Heart left ventricle (tissue), 16 donors: ENCODE measurements at regions not wholly inside any gene's neighbourhood (a gene's known extent, or its start where the extent isn't known, plus 50 kb on each side); places are given as distances from the start of the nearest gene placed in this dataset.
"Not testable (repeated sequence)": the region's sequence is repeated elsewhere in the genome, so short reads cannot be mapped to it uniquely, and the experiment has no call there.

ENCODE experiments used
- ATAC-seq, 4 donors: fragments of 200-7000 bp; cut with Tn5 transposase; one replicate each; pipeline ENCODE4 v1.9.1; 2020 to 2022; ENCODE audit warnings: moderate library complexity in 4 of 4, mild to moderate bottlenecking in 3 of 4, moderate number of reproducible peaks in 1 of 4
- DNase-seq, 5 donors: peaks; one replicate each; pipeline ENCODE4 v3.0.0-alpha.2; 2020
- H3K27ac ChIP-seq, 12 donors: fragments of 200-600 bp; sonication (generic) in 4 of 12; one replicate each; pipeline versions ENCODE4 v1.5.0 to v1.8.0; 2016 to 2022; ENCODE audit warnings: mild to moderate bottlenecking in 2 of 12
- H3K27me3 ChIP-seq, 9 donors: fragments of 200-600 bp; sonication (generic) in 2 of 9; one replicate each; pipeline versions ENCODE4 v1.5.1 to v1.8.0; 2016 to 2022; ENCODE audit warnings: mild to moderate bottlenecking in 3 of 9
- H3K36me3 ChIP-seq, 9 donors: fragments of 200-600 bp; sonication (generic) in 2 of 9; one replicate each; pipeline versions ENCODE4 v1.5.0 to v1.8.0; 2018 to 2022; ENCODE audit warnings: mild to moderate bottlenecking in 2 of 9
- H3K4me1 ChIP-seq, 12 donors: fragments of 200-600 bp; sonication (generic) in 4 of 12; one replicate each; pipeline versions ENCODE4 v1.5.0 to v1.8.0; 2016 to 2022; ENCODE audit warnings: mild to moderate bottlenecking in 3 of 12
- H3K4me3 ChIP-seq, 12 donors: fragments of 200-600 bp; sonication (generic) in 4 of 12; one replicate each; pipeline versions ENCODE4 v1.5.0 to v1.8.0; 2017 to 2022; ENCODE audit warnings: mild to moderate bottlenecking in 9 of 12, moderate library complexity in 4 of 12
- H3K9me3 ChIP-seq, 12 donors: fragments of 200-600 bp; sonication (generic) in 4 of 12; one replicate each; pipeline versions ENCODE4 v1.5.0 to v1.8.0; 2016 to 2022; ENCODE audit warnings: mild to moderate bottlenecking in 1 of 12
- POLR2A ChIP-seq, 2 donors: fragments of 450-650 bp; IDR thresholded peaks; one replicate each; pipeline ENCODE4 v1.6.1; 2017; ENCODE audit warnings: antibody characterized with exemption in 2 of 2, mild to moderate bottlenecking in 2 of 2, moderate library complexity in 2 of 2
- WGBS, 4 donors: extraction: QIAGEN DNeasy Blood & Tissue Kit in 2 of 4; methylation state at CpG; one replicate each; pipeline versions ENCODE4 v1.1.5 to v1.1.7; 2013 to 2018; 5-methylcytosine and 5-hydroxymethylcytosine counted together
- intact Hi-C, 10 donors: fragments of 100-400 bp; cut with DNase I; formaldehyde crosslinking; loops; one replicate each; pipeline versions ENCODE4 v1.11.1 to v1.14.2; 2022
- TF ChIP-seq, protein P1 (sequence below), 12 donors: fragments of 200-600 bp; sonication (generic) in 4 of 12; IDR thresholded peaks; one replicate each; pipeline versions ENCODE4 v1.5.0 to v1.8.0; 2018 to 2022; ENCODE audit warnings: antibody characterized with exemption in 12 of 12, mild to moderate bottlenecking in 5 of 12
- donor health status: ischemic (EF 13 %, LVEDD 7.1; RV severe dilation, severe dysfunction).
- donor health status: healthy with polysubstance abuse.
- donor health status: DM: no; HTN: yes; CAD: no.
- donor health status: DM: no; HTN: no; CAD: no.
- donor health status: ischemic (EF 25% LVEDD 6.9; RV normal size, moderate dysfunction).
- donor health status: ischemic (EF 25% LVEDD 5.7; RV mildly dilated, moderate dysfunction).
- donor health status: healthy.
- donor health status: DM: yes; HTN: yes; CAD: no.
- donor health status: ischemic (EF 35%, LVEDD 5.7; RV mildly dilated, moderate dysfunction).
- donor health status: nonischemic (EF 11% LVEDD 7.7; RV severe dilation, severe dysfunction).
- donor health status: DM: yes; HTN: yes; CAD: no.
- donor health status: PGD.
- donor health status: ischemic (EF 29% LVEDD 5.4; RV normal size, mild dysfunction).
- donor health status: nonischemic (EF 23%, LVEDD 6.1; RV moderate dilation, normal function).

DNA sequence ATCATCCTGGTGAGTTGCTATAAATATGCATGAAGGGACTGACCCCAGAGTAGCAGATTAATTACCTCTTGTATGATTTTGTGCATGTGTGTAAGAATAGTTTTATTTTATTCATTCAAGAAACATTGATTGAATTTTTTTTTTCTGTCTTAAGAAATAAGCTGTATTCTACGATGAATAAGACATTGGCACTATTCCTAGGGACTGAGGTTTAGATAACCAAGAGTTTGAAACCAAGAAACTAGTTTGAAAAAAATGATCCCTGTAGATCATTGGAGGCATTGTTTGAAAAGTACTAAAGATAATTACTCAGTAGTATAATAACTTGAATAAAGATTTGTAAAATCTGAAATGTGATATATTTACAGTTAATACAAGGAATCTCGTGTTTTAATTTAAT lies 1086.9 kb downstream of the PCDH7 start:
- no peak overlapping the region for H3K27ac ChIP-seq
- H3K4me3 ChIP-seq, result no peak overlapping the region
- H3K27me3 ChIP-seq, result no peaks in the 10 kb centered on the region
- H3K9me3 ChIP-seq, result no peaks in the 10 kb centered on the region
- no peaks in the 10 kb centered on the region for H3K36me3 ChIP-seq
- no peak for ATAC-seq
- DNase-seq, result no peak
- no peaks in the 10 kb centered on the region for H3K4me1 ChIP-seq
- intact Hi-C loops, result no loop called here
- WGBS, 4 donors, result 59 to 71% (median 64%) methylated on average over 2 of the region's 2 CpGs
- no peak for TF ChIP-seq POLR2A (IDR thresholded peaks at IDR 0.05)
- TF ChIP-seq, protein P1, sequence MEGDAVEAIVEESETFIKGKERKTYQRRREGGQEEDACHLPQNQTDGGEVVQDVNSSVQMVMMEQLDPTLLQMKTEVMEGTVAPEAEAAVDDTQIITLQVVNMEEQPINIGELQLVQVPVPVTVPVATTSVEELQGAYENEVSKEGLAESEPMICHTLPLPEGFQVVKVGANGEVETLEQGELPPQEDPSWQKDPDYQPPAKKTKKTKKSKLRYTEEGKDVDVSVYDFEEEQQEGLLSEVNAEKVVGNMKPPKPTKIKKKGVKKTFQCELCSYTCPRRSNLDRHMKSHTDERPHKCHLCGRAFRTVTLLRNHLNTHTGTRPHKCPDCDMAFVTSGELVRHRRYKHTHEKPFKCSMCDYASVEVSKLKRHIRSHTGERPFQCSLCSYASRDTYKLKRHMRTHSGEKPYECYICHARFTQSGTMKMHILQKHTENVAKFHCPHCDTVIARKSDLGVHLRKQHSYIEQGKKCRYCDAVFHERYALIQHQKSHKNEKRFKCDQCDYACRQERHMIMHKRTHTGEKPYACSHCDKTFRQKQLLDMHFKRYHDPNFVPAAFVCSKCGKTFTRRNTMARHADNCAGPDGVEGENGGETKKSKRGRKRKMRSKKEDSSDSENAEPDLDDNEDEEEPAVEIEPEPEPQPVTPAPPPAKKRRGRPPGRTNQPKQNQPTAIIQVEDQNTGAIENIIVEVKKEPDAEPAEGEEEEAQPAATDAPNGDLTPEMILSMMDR (IDR thresholded peaks at IDR 0.05), result no peak

DNA sequence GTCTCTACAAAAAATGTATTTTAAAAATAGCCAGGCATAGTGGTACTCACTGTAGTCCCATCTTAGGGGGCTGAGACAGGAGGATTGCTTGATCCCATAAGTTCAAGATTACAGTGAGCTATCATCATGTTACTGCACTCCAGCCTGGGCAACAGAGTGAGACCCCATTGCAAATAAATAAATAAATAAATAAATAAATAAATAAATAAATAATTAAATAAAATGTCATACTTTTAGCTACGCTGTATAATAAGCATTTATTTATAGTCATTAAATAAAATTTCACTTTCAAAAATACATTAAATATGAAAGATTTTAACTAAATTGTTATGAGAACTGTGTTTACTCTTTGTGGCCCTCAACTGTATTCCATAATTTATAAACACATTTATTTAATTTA lies 1124.2 kb downstream of the PCDH7 start:
- WGBS, 4 donors, result 70 to 73% (median 72%) methylated on average over 1 of the region's 1 CpG
- DNase-seq, result no peak
- TF ChIP-seq, protein P1 (IDR thresholded peaks at IDR 0.05), result no peak
- no peak for TF ChIP-seq POLR2A (IDR thresholded peaks at IDR 0.05)

DNA sequence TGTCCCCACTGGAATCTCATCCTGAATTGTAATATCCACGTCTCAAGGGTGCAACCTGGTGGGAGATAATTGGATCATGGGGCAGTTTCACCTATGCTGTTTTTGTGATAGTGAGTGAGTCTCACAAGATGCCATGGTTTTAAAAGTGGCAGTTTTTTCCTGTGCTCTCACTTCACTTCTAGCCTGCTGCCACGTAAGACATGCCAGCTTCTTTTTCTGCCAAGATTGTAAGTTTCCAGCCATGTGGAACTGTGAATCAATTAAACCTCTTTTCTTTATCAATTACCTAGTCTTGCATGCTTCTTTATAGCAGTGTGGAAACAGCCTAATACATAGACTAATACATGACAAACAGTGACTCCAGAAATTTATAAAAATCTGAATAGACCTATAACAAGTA lies 1131.8 kb downstream of the PCDH7 start:
- no peak overlapping the region for H3K4me3 ChIP-seq
- no peak for TF ChIP-seq POLR2A (IDR thresholded peaks at IDR 0.05)
- TF ChIP-seq, protein P1 (IDR thresholded peaks at IDR 0.05), result no peak
- H3K36me3 ChIP-seq, result no peaks in the 10 kb centered on the region
- no peaks in the 10 kb centered on the region for H3K27me3 ChIP-seq
- WGBS, 4 donors, result 57 to 68% (median 67%) methylated on average over 2 of the region's 2 CpGs
- DNase-seq, result no peak
- peaks cover 0 to 15% (median 0%) of the 10 kb centered on the region in 12 donors for H3K9me3 ChIP-seq
- no peaks in the 10 kb centered on the region for H3K4me1 ChIP-seq
- no peak overlapping the region for H3K27ac ChIP-seq
- intact Hi-C loops, result no loop called here
- ATAC-seq, result no peak

More for the DNA sequence above, 1124.2 kb downstream of the PCDH7 start:
- H3K27ac ChIP-seq, result no peak overlapping the region
- intact Hi-C loops, result no loop called here
- ATAC-seq, result no peak
- no peak overlapping the region for H3K4me3 ChIP-seq
- H3K4me1 ChIP-seq, result no peaks in the 10 kb centered on the region
- H3K27me3 ChIP-seq, result no peaks in the 10 kb centered on the region
- peaks cover 0 to 30% (median 2%) of the 10 kb centered on the region in 12 donors for H3K9me3 ChIP-seq
- H3K36me3 ChIP-seq, result no peaks in the 10 kb centered on the region

DNA sequence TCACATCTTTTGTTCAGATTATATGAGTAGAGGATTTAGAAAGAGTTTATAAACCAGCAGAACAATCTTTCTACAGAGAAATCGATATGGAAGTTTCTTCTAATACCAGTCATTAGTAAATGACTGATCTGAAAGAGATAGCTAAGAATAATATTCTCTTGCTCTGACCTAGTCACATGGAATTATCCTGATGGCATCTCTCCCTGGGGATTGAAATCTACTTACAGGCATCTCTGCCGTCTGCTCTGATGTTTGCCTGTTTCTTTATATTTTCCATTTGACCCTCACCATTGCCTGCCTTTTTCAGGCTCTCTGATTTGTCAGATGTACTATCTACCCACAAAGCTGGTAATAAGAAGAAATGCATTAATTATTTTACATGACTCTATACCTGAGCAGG lies 1157.3 kb downstream of the PCDH7 start:
- ATAC-seq (no peak), DNase-seq (no peak)
- no peak overlapping the region for H3K4me3 ChIP-seq
- H3K9me3 ChIP-seq, result no peaks in the 10 kb centered on the region
- H3K36me3 ChIP-seq, result no peaks in the 10 kb centered on the region
- intact Hi-C loops, result no loop called here
- H3K4me1 ChIP-seq, result no peaks in the 10 kb centered on the region
- no peaks in the 10 kb centered on the region for H3K27me3 ChIP-seq
- no peak overlapping the region for H3K27ac ChIP-seq
- TF ChIP-seq POLR2A (IDR thresholded peaks at IDR 0.05), result no peak
- TF ChIP-seq, protein P1 (IDR thresholded peaks at IDR 0.05), result no peak
- WGBS, 4 donors, result 66 to 77% (median 70%) methylated on average over 2 of the region's 2 CpGs

DNA sequence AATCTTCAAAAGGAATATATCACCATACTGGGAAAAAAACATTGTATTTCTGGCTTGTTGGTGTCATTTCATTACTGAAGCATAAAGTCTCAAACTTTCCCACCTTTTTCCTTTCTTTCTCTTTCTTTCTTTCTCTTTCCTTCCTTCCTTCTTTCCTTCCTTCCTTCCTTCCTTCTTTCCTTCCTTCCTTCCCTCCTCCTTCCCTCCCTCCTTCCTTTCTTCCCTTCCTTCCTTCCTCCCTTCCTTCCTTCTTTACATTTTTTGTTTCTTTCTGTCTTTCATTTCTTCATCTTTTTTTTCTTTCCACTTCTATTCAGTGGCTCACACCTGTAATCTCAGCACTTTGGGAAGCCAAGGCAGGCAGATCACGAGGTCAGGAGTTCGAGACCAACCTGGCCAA lies 1160.7 kb downstream of the PCDH7 start:
- H3K9me3 ChIP-seq, intact Hi-C loops, H3K36me3 ChIP-seq, H3K4me1 ChIP-seq, DNase-seq, H3K27ac ChIP-seq, H3K4me3 ChIP-seq, H3K27me3 ChIP-seq, ATAC-seq: not testable (repeated sequence)
- WGBS, 4 donors, result 51 to 63% (median 60%) methylated on average over 2 of the region's 2 CpGs
